Inflammatory macrophage treated with lipopolysaccharide for 4 hours (primary cell): ENCODE measurements at regions not wholly inside any gene's neighbourhood (a gene's known extent, or its start where the extent isn't known, plus 50 kb on each side); places are given as distances from the start of the nearest gene placed in this dataset.
"Not testable (repeated sequence)": the region's sequence is repeated elsewhere in the genome, so short reads cannot be mapped to it uniquely, and the experiment has no call there.

Source experiments
- DNase-seq: peaks from one replicate; pipeline ENCODE4 v3.0.0-alpha.2; 2020

- no peak for DNase-seq
Measured at GRCh38 chr12:131494741-131495524, 216.0 kb upstream of the SFSWAP start.

- DNase-seq, result no peak
Measured at GRCh38 chr12:131497966-131498365, 212.9 kb upstream of the SFSWAP start.

- peak; percentile 54 for DNase-seq
Measured at GRCh38 chr12:131499160-131499863, 211.6 kb upstream of the SFSWAP start.

- DNase-seq, result no peak
Measured at GRCh38 chr12:131499864-131500190, 211.1 kb upstream of the SFSWAP start.

- no peak for DNase-seq
Measured at GRCh38 chr12:131500564-131500963, 210.3 kb upstream of the SFSWAP start.

GRCh38 chr12:131505561-131505960, 205.3 kb upstream of the SFSWAP start:
- no peak for DNase-seq

GRCh38 chr12:131506426-131506825, 204.5 kb upstream of the SFSWAP start:
- no peak for DNase-seq

- DNase-seq, result no peak
Measured at GRCh38 chr12:131507094-131507493, 203.8 kb upstream of the SFSWAP start.

- no peak for DNase-seq
Measured at GRCh38 chr12:131507881-131508280, 203.0 kb upstream of the SFSWAP start.

GRCh38 chr12:131509701-131510100, 201.2 kb upstream of the SFSWAP start:
- DNase-seq, result peak; percentile 55

- no peak for DNase-seq
Measured at GRCh38 chr12:131510431-131510830, 200.5 kb upstream of the SFSWAP start.

- DNase-seq, result peak; percentile 97
Measured at GRCh38 chr12:131511391-131511802, 199.5 kb upstream of the SFSWAP start.

GRCh38 chr12:131511803-131512561, 198.9 kb upstream of the SFSWAP start:
- DNase-seq, result peak; percentile 40

GRCh38 chr12:131513606-131514005, 197.3 kb upstream of the SFSWAP start:
- DNase-seq, result no peak

GRCh38 chr12:131520553-131520952, 190.3 kb upstream of the SFSWAP start:
- not testable (repeated sequence) for DNase-seq

- DNase-seq, result no peak
Measured at GRCh38 chr12:131521326-131521725, 189.6 kb upstream of the SFSWAP start.

- DNase-seq, result no peak
Measured at GRCh38 chr12:131525795-131526508, 184.9 kb upstream of the SFSWAP start.

GRCh38 chr12:131527092-131527491, 183.8 kb upstream of the SFSWAP start:
- DNase-seq, result no peak

GRCh38 chr12:131527736-131528135, 183.2 kb upstream of the SFSWAP start:
- no peak for DNase-seq

GRCh38 chr12:131528144-131528543, 182.7 kb upstream of the SFSWAP start:
- DNase-seq, result no peak

- DNase-seq, result no peak
Measured at GRCh38 chr12:131528667-131529066, 182.2 kb upstream of the SFSWAP start.

- DNase-seq, result no peak
Measured at GRCh38 chr12:131529196-131530040, 181.5 kb upstream of the SFSWAP start.
